Medulla oblongata (tissue), 1 donor: ENCODE measurements at regions not wholly inside any gene's neighbourhood (a gene's known extent, or its start where the extent isn't known, plus 50 kb on each side); places are given as distances from the start of the nearest gene placed in this dataset.
A peak's percentile ranks its signal among the peaks of the same experiment; 100 is the strongest.

Experiments used
- DNase-seq: peaks from one replicate; pipeline ENCODE4 v3.0.0-alpha.2; 2015; ENCODE audit errors: extremely low spot score

- no peak for DNase-seq
These were observed 125.4 kb downstream of the BCOR start for GRCh38 chrX:39972340-39972739.

- no peak for DNase-seq
These were observed 123.9 kb downstream of the BCOR start for GRCh38 chrX:39973810-39974209.

- DNase-seq = no peak
These were observed 123.5 kb downstream of the BCOR start for GRCh38 chrX:39974270-39974669.

GRCh38 chrX:39975101-39975925 lies 122.4 kb downstream of the BCOR start:
- DNase-seq = no peak

GRCh38 chrX:39981946-39982345 lies 115.8 kb downstream of the BCOR start:
- DNase-seq = no peak

GRCh38 chrX:39982948-39983347 lies 114.8 kb downstream of the BCOR start:
- DNase-seq = peak; percentile 42

- DNase-seq = no peak
These were observed 114.0 kb downstream of the BCOR start for GRCh38 chrX:39983715-39984114.

GRCh38 chrX:39984191-39984956 lies 113.4 kb downstream of the BCOR start:
- no peak for DNase-seq

GRCh38 chrX:39985071-39985470 lies 112.7 kb downstream of the BCOR start:
- no peak for DNase-seq

- no peak for DNase-seq
These were observed 112.2 kb downstream of the BCOR start for GRCh38 chrX:39985551-39985950.

- DNase-seq = no peak
These were observed 109.3 kb downstream of the BCOR start for GRCh38 chrX:39988496-39988895.

GRCh38 chrX:39990388-39990787 lies 107.4 kb downstream of the BCOR start:
- DNase-seq = no peak

GRCh38 chrX:39992300-39992699 lies 105.5 kb downstream of the BCOR start:
- no peak for DNase-seq

- no peak for DNase-seq
These were observed 102.3 kb downstream of the BCOR start for GRCh38 chrX:39995457-39995856.

- no peak for DNase-seq
These were observed 101.2 kb downstream of the BCOR start for GRCh38 chrX:39996536-39996935.

GRCh38 chrX:39998636-39999406 lies 98.9 kb downstream of the BCOR start:
- no peak for DNase-seq
